ENCODE measurements at regions not wholly inside any gene's neighbourhood (a gene's known extent, or its start where the extent isn't known, plus 50 kb on each side); places are given as distances from the start of the nearest gene placed in this dataset.

- ChIA-PET POLR2A (no interaction called here), CTCF (no interaction called here)
- no peaks in the 10 kb centered on the region for H3K36me3 ChIP-seq (ENCODE audit: control insufficient read depth, insufficient read depth, low read length)
- H3K4me3 ChIP-seq (ENCODE audit: low read depth, low read length), result no peak overlapping the region
- no peak for DNase-seq (ENCODE audit: low read depth)
- H3K27me3 ChIP-seq (ENCODE audit: control insufficient read depth, insufficient read depth, low read length), result no peaks in the 10 kb centered on the region
- TF ChIP-seq CTCF (IDR thresholded peaks at IDR 0.05; ENCODE audit: insufficient read depth, low read depth, low read length), result no peak
Observed at GRCh38 chr5:92729088-92729487, 851.9 kb downstream of the NR2F1-AS1 start.

GRCh38 chr5:92715946-92716520, 865.0 kb downstream of the NR2F1-AS1 start:
- Histone ChIP-seq H3K27me3 (ENCODE audit: control insufficient read depth, insufficient read depth, low read length) (no peaks in the 10 kb centered on the region), H3K4me3 (ENCODE audit: low read depth, low read length) (no peak overlapping the region), H3K36me3 (ENCODE audit: control insufficient read depth, insufficient read depth, low read length) (no peaks in the 10 kb centered on the region)
- no peak for TF ChIP-seq CTCF (IDR thresholded peaks at IDR 0.05; ENCODE audit: insufficient read depth, low read depth, low read length)
- DNase-seq (ENCODE audit: low read depth), result no peak
- CTCF ChIA-PET, result no interaction called here
- POLR2A ChIA-PET, result no interaction called here

GRCh38 chr5:92713826-92714225, 867.2 kb downstream of the NR2F1-AS1 start:
- no peak for TF ChIP-seq CTCF (IDR thresholded peaks at IDR 0.05; ENCODE audit: insufficient read depth, low read depth, low read length)
- POLR2A ChIA-PET, result no interaction called here
- no peak overlapping the region for H3K4me3 ChIP-seq (ENCODE audit: low read depth, low read length)
- H3K36me3 ChIP-seq (ENCODE audit: control insufficient read depth, insufficient read depth, low read length), result no peaks in the 10 kb centered on the region
- no peak for DNase-seq (ENCODE audit: low read depth)
- CTCF ChIA-PET, result interaction anchor here (0.6 kb wide), 1 partner anchor 16 kb away, joined by 4 read pairs; no protein-coding TSS in a partner anchor
- no peaks in the 10 kb centered on the region for H3K27me3 ChIP-seq (ENCODE audit: control insufficient read depth, insufficient read depth, low read length)

- Histone ChIP-seq H3K4me3 (ENCODE audit: low read depth, low read length) (no peak overlapping the region), H3K36me3 (ENCODE audit: control insufficient read depth, insufficient read depth, low read length) (no peaks in the 10 kb centered on the region), H3K27me3 (ENCODE audit: control insufficient read depth, insufficient read depth, low read length) (no peaks in the 10 kb centered on the region)
- POLR2A ChIA-PET, result no interaction called here
- TF ChIP-seq CTCF (IDR thresholded peaks at IDR 0.05; ENCODE audit: insufficient read depth, low read depth, low read length), result no peak
- CTCF ChIA-PET, result interaction anchor here (0.6 kb wide), 1 partner anchor 15 kb away, joined by 4 read pairs; no protein-coding TSS in a partner anchor
- no peak for DNase-seq (ENCODE audit: low read depth)
Observed at GRCh38 chr5:92713335-92713743, 867.7 kb downstream of the NR2F1-AS1 start.

GRCh38 chr5:92711956-92712355, 869.1 kb downstream of the NR2F1-AS1 start:
- no peak for DNase-seq (ENCODE audit: low read depth)
- Histone ChIP-seq H3K36me3 (ENCODE audit: control insufficient read depth, insufficient read depth, low read length) (no peaks in the 10 kb centered on the region), H3K27me3 (ENCODE audit: control insufficient read depth, insufficient read depth, low read length) (no peaks in the 10 kb centered on the region), H3K4me3 (ENCODE audit: low read depth, low read length) (no peak overlapping the region)
- POLR2A ChIA-PET, result no interaction called here
- no peak for TF ChIP-seq CTCF (IDR thresholded peaks at IDR 0.05; ENCODE audit: insufficient read depth, low read depth, low read length)
- CTCF ChIA-PET, result no interaction called here
